ENCODE measurements at regions not wholly inside any gene's neighbourhood (a gene's known extent, or its start where the extent isn't known, plus 50 kb on each side); places are given as distances from the start of the nearest gene placed in this dataset.

DNA sequence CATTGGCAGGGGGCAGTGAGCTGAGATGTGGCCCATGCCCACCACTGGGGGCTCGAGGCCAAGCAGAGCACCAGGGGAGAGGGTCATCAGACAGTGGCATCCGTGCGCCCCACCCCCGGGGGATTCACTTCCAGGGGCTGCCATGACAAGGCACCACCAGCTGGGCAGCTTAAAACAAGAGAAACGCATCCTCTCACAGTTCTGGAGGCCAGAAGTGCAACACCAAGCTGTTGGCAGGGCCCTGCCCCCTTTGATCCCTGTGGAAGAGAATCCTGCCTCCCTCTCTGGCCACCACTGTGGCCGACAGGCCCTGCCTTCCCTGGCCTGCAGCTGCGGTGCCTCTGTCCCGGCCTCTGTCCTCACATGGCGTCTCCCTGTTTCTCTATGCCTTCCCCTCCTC is 187.7 kb upstream of the ID2 start:
- no peak overlapping the region for H3K4me3 ChIP-seq (ENCODE audit: low read depth, low read length)
- DNase-seq (ENCODE audit: low read depth): no peak
- TF ChIP-seq MYC (IDR thresholded peaks at IDR 0.05; ENCODE audit: low read depth, low read length) (no peak), POLR2A (IDR thresholded peaks at IDR 0.05; ENCODE audit: extremely low read depth, insufficient read length) (no peak)
- TF ChIP-seq, protein P1, sequence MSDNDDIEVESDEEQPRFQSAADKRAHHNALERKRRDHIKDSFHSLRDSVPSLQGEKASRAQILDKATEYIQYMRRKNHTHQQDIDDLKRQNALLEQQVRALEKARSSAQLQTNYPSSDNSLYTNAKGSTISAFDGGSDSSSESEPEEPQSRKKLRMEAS (IDR thresholded peaks at IDR 0.05; ENCODE audit: low read depth, low read length): no peak
- TF ChIP-seq, protein P2, sequence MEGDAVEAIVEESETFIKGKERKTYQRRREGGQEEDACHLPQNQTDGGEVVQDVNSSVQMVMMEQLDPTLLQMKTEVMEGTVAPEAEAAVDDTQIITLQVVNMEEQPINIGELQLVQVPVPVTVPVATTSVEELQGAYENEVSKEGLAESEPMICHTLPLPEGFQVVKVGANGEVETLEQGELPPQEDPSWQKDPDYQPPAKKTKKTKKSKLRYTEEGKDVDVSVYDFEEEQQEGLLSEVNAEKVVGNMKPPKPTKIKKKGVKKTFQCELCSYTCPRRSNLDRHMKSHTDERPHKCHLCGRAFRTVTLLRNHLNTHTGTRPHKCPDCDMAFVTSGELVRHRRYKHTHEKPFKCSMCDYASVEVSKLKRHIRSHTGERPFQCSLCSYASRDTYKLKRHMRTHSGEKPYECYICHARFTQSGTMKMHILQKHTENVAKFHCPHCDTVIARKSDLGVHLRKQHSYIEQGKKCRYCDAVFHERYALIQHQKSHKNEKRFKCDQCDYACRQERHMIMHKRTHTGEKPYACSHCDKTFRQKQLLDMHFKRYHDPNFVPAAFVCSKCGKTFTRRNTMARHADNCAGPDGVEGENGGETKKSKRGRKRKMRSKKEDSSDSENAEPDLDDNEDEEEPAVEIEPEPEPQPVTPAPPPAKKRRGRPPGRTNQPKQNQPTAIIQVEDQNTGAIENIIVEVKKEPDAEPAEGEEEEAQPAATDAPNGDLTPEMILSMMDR (IDR thresholded peaks at IDR 0.05; ENCODE audit: low read depth, low read length): no peak

DNA sequence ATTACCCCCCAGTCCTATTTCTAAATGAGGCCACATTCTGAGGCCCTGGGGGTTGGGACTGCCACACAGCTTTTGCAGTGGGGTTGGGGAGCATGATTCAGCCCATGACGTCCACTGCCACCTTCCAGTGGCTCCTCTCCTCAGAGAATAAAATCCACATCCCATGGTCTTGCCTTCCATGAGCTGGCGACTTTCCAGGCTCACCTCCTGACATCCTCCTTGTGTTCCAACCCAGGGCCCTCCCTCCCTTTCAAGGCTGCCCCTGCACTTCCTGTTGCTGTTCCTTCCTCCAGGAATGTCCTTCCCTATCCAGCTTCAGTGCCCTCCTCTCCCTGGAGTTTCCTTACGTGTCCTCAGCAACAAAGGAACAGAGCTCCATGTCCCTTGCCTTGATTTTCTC is 187.3 kb upstream of the ID2 start:
- DNase-seq (ENCODE audit: low read depth): no peak
- TF ChIP-seq, protein P1 (IDR thresholded peaks at IDR 0.05; ENCODE audit: low read depth, low read length): no peak
- TF ChIP-seq, protein P2 (IDR thresholded peaks at IDR 0.05; ENCODE audit: low read depth, low read length): no peak
- TF ChIP-seq MYC (IDR thresholded peaks at IDR 0.05; ENCODE audit: low read depth, low read length) (no peak), POLR2A (IDR thresholded peaks at IDR 0.05; ENCODE audit: extremely low read depth, insufficient read length) (no peak)
- no peak overlapping the region for H3K4me3 ChIP-seq (ENCODE audit: low read depth, low read length)

DNA sequence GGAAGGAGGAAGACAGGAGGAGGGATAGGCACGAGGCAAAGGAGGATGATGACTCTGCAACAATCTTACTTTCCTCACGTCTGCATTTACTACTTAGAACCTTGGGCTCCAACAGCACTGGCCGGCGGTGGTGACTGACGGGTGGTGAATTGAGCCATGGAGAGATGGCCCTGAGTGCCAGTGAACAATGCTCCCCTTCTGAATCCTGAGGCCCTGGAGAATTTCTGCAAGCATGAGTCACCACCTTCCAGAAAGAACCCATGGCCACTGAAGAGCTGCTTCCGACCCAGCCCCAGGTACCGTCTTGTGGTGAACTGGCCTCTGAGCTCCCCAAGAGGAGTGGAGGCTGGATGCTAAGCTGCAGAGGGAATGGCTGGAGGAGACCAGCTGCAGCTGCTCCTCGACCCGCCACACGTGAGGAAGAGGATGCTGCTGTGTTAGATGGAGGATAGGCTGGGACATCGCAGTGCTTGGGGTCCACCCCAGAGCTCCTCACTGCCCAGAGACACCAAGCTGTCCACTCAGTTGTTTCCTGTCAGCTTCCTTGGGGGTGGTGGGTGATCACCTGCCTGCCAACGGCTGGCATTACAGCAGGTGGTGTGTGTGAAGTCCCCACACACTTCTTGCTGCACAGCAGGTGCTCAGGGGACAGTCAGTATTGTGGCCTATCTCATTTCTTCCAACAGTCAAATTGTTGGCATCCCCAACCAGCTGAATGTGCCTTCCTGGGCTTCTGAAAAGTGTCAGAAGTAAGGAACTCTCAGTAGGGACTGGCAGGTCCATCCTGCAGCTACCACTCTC is 186.5 kb upstream of the ID2 start:
- H3K4me3 ChIP-seq (ENCODE audit: low read depth, low read length): no peak overlapping the region
- no peak for DNase-seq (ENCODE audit: low read depth)

DNA sequence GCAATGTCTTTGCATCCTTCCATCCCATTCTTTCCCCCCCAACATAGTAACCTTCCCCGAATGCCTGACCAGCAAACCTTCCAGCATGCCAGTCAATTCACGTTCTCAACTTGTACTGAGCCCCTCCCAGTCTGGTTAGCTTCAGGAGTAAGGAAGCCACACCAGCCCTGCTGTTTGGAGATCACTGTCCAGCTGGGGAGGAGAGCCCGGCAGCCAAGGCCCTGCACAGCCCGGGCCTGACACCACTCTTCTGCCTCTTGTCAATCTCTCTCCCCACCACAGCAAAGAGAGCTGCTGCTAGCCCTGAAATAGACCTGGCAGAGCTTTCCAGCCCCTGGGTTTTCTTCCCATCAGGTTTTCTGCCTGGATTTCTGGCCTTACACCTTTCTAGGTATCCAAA is 185.8 kb upstream of the ID2 start:
- no peak overlapping the region for H3K4me3 ChIP-seq (ENCODE audit: low read depth, low read length)
- TF ChIP-seq, protein P2 (IDR thresholded peaks at IDR 0.05; ENCODE audit: low read depth, low read length): no peak
- TF ChIP-seq MYC (IDR thresholded peaks at IDR 0.05; ENCODE audit: low read depth, low read length) (no peak), POLR2A (IDR thresholded peaks at IDR 0.05; ENCODE audit: extremely low read depth, insufficient read length) (no peak)
- TF ChIP-seq, protein P1 (IDR thresholded peaks at IDR 0.05; ENCODE audit: low read depth, low read length): no peak
- DNase-seq (ENCODE audit: low read depth): no peak

More for the DNA sequence above, 186.5 kb upstream of the ID2 start:
- TF ChIP-seq, protein P1 (IDR thresholded peaks at IDR 0.05; ENCODE audit: low read depth, low read length): no peak
- TF ChIP-seq POLR2A (IDR thresholded peaks at IDR 0.05; ENCODE audit: extremely low read depth, insufficient read length): no peak
- TF ChIP-seq, protein P2 (IDR thresholded peaks at IDR 0.05; ENCODE audit: low read depth, low read length): no peak

DNA sequence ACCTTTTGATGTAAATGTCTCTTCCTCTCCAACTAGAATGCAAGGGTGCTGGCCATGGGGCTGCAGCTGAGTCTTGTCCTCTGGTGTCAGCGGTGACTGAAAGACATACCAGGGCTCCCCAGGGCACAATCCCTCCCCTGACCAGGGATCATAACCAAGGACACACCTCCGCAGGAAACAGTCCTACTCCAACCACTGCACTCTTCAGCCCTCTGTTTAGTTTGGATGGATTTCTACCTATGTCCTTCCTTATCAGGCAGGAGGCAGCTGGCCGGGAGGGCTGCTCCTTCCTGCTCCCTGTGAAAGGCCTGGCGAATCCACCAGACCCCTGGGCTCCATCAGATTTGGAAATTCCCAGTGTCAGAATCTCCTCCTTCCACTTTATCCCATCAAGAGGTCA is 185.2 kb upstream of the ID2 start:
- TF ChIP-seq POLR2A (IDR thresholded peaks at IDR 0.05; ENCODE audit: extremely low read depth, insufficient read length): no peak
- TF ChIP-seq MYC (IDR thresholded peaks at IDR 0.05; ENCODE audit: low read depth, low read length): no peak
- TF ChIP-seq, protein P1 (IDR thresholded peaks at IDR 0.05; ENCODE audit: low read depth, low read length): no peak
- TF ChIP-seq, protein P2 (IDR thresholded peaks at IDR 0.05; ENCODE audit: low read depth, low read length): no peak
- H3K4me3 ChIP-seq (ENCODE audit: low read depth, low read length): no peak overlapping the region
- DNase-seq (ENCODE audit: low read depth): no peak

All from NB4 (cell line).